LHCN-M2 (cell line): ENCODE measurements at regions not wholly inside any gene's neighbourhood (a gene's known extent, or its start where the extent isn't known, plus 50 kb on each side); places are given as distances from the start of the nearest gene placed in this dataset.
"Not testable (repeated sequence)": the region's sequence is repeated elsewhere in the genome, so short reads cannot be mapped to it uniquely, and the experiment has no call there.

ENCODE experiments used
- DNase-seq: peaks from one replicate; pipeline ENCODE4 v3.0.0-alpha.2; 2012; ENCODE audit warnings: low read depth

GRCh38 chr5:37915097-37915736 is 75.4 kb upstream of the GDNF start:
- DNase-seq = no peak

DNA sequence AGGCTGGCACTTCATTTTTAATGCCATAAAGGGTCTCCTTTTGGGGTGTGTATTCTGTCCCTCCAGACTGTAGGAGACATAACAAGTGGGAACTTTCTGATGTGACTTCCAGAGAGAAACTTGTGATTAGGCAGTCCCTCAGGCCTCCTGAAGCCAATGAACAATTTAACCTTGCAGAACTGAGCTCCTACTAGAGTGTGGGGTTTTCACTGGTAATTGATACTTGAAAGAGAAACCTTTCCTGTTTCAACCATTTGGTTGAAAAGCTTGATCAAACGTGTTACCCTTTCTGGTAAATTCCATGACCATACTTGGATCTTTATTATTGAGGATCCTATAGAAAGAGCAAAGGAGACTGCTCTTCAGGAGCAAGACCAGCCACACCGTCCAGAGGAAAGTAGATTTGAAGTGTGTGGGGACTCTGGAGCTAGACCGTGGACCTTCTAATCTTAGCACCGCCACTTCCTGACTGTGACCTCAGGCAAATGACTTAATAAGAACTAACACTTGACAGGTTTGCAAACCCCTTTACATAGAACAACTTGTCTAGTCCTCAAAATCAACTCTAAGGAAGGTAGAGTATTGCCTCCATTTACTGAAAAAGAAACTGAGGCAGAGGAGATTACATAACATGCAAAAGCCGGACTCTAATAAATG is 69.9 kb upstream of the GDNF start:
- DNase-seq = not testable (repeated sequence)

DNA sequence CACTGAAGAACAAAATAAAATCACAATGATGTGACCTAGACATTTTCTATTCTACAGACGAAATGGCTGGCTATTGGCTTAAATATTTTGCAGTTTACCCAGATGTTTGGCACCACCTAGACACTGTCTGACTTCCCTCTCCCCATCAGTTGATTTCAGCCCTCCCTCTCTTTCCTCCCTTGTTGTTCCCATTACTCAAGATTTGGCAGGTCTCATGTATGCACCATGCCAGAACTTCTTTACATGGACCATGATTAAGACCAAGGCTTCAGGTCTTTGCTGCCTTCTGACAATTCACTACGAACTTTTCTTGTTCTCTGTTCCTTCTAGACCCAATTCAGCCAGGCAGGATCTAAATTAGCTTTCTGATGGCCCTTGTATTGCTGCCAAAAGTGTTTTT is 66.6 kb upstream of the GDNF start:
- no peak for DNase-seq

GRCh38 chr5:37905230-37905629 is 65.4 kb upstream of the GDNF start:
- no peak for DNase-seq

DNA sequence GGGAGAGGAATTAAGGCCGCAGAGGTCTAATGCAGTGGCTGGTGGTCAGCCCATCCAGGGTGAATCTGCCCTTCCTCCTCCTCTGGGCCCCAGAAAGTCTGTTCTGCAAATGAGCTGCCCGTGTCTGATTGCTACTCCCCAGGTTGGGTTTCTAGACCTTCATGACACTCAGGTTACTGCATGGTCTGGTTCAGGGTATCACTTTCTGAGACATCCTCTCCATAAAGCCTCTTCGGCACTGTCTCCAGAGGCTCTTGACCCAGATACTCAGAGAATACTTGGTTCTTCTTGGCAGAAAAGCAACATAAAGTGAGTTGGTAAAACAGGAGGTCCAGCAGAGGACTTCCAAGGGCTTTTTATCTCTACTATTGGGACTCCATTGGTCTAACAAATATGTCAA is 62.5 kb upstream of the GDNF start:
- no peak for DNase-seq

GRCh38 chr5:37900692-37901091 is 60.9 kb upstream of the GDNF start:
- DNase-seq = peak; percentile 77

DNA sequence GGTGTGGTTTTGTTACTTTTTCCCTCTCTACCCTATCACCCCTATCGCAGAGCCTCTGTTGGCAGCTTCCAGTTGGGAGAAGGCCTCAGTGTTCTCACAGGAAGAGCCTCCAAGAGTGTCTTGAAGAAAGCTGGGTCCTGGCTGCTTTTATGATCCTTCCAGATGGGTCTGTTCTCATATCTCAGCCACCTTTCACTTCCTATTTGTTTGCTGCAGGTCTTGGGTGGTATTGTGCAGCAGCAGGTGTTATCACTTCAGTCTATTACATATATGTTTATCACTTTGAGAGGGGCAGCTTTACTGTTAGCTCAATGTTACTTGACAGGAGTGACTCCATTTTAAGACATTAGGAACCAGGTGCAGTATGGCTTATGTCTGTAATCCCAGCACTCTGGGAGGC is 59.2 kb upstream of the GDNF start:
- no peak for DNase-seq

GRCh38 chr5:37896159-37896558 is 56.3 kb upstream of the GDNF start:
- DNase-seq = no peak

DNA sequence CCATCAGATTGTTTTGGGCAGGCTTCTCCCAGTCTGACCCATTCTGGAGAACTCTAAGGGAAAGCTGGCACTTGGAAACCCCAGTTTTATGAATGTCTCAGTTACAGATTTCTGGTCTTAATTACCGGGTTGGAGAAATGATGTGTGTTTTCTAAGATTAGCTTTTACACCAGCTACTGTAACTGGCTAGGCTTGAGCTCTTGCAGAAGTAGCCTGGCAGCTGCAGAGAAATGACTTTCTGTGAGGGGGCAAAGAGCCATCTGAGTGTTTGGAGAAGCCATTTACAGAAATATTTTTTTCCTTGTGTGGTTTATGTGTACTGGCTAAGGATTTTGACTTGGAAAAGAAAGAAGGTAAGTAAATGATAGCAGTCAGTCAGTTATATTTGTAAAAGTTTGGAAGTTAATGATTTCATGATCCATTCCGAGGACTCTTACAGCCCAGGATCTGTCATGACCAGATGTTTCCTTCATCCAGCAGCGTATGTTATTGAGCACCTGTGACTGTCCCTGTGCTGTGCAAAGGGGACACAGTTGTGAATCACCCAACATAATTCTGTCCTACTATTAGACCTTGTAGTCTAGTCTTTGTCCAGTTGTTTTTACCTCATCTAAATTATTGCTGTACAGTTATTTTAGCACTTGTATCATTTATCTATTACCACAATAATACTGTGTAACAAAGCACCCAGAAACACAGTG is 53.7 kb upstream of the GDNF start:
- DNase-seq = no peak

DNA sequence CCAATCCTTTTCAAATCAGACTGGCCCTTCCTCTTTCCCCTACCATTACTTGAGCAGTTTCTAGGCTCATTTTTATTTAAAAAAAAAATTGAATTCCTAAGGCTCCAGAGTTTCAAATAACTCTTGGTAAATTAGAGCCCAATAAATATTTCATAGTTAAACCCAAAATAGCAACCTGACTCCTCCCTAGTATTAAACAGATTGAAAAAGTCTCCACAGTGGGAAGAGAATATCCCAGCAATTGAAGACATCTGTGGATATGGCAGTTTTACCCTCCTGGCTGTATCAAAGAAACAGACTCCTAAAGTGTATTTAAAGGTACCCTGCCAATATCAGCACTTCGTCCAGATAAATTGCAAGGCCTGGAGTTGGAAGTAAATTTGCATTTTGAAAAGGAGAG is 52.7 kb upstream of the GDNF start:
- DNase-seq = no peak

GRCh38 chr5:37891832-37892231 is 52.0 kb upstream of the GDNF start:
- DNase-seq = no peak

DNA sequence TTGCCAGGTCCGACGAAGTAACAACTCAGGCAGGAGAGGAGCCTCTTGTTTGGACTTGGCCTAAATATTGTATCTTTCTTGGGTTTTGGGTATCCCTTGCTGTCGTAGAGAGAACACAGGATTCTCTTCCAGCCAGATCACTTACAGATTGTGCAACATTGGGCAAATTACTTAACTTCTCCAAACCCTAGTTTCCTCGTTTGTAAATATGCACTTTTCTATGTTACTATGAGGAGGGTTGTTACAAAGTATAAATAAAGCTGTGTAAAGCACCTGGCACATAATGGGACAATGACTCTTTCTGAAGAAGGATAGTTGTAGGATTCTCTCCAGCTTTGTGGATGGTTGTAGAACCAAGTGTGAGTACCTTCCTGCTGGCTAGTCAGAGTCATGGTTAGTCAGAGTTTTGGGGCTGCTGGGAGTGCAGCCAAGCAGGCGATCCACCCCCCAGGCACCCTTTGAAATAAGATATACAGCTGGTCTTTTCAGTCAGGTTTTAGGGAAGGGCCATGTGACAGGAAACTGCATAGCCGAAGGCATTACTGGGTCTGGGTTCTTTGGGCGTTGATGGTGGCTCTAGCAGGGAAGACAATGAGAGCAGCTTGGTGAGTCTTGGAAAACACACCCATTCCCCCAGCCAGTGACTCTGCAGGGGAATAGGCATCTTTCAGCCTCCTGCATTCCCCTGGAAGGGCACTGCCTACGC is 49.9 kb upstream of the GDNF start:
- DNase-seq = peak; percentile 95
